EH (cell line): ENCODE measurements at regions not wholly inside any gene's neighbourhood (a gene's known extent, or its start where the extent isn't known, plus 50 kb on each side); places are given as distances from the start of the nearest gene placed in this dataset.

Experiments
- DNase-seq: peaks from one replicate; pipeline ENCODE4 v3.0.0-alpha.2; 2015; ENCODE audit warnings: low read depth

DNA sequence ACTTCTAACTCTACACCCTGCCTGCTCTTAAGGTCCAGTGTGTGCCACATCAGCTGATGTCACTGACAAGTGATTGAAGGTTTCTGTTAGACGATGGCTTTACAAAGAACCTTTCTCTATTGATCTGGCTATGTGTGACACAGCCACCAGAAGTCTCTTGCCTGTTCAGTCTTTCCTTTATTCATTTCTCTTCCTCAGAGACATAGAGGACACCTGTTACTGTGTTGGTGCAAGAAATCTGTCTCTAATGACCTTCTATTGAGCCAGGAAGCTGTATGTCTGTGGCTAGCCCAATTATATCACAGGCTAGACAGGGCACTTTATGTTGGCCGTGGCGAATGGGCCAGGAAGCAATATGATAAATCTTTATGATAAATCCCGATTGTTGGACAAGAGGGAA lies 173.3 kb upstream of the GAP43 start:
- DNase-seq: no peak

DNA sequence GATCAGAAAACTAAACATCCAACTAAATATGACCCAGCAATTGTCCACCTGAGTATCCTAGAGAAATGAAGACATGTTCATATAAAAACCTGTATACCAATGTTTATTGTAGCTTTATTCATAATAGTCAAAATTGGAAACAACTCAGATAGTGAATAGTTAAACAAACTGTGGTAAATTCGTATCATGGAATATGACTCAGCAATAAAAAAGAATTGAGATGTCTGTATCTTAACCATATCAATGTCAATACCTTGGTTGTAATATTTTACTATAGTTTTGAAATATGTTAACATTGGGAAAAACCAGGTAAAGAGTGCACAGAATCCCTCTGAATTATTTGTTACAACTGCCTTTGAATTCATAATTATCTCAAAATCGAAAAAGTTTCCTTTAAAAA lies 159.3 kb upstream of the GAP43 start:
- no peak for DNase-seq

DNA sequence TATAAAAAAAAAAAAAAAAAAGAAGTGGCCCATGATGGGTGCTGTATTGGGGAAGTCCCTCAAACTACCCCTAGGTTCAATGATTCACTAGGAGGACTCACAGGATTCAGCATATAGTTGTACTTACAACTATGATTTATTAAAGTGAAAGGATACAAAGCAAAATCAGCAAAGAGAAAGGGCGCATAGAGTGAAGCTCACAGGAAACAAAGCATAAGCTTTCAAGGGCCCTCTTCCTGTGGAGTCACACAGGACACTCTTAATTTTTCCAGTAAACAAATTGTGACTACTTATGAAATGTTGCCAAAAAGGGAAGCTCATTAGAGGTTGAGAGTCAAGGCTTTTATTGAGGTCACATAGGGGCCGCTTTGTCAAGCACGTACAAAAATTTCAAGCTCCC lies 153.7 kb upstream of the GAP43 start:
- DNase-seq: no peak

DNA sequence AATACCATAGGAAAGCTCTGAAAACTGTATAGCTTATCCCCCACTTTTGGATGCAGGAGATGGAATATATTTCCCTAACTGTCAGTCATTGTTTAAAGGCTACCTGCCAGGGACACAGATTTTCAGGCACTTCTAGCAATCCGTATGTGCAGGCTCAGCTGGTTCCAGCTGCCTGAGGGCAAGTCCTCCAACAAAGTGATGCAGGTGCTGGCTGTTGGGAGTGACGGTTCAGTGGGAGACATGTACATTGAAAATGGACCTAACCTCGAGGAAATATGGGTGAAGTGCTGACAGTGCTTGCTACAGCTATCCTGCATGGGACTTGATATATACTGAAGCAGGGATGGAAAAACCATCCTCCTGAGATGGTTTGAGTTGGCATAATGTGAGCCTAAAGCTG lies 153.1 kb upstream of the GAP43 start:
- no peak for DNase-seq

DNA sequence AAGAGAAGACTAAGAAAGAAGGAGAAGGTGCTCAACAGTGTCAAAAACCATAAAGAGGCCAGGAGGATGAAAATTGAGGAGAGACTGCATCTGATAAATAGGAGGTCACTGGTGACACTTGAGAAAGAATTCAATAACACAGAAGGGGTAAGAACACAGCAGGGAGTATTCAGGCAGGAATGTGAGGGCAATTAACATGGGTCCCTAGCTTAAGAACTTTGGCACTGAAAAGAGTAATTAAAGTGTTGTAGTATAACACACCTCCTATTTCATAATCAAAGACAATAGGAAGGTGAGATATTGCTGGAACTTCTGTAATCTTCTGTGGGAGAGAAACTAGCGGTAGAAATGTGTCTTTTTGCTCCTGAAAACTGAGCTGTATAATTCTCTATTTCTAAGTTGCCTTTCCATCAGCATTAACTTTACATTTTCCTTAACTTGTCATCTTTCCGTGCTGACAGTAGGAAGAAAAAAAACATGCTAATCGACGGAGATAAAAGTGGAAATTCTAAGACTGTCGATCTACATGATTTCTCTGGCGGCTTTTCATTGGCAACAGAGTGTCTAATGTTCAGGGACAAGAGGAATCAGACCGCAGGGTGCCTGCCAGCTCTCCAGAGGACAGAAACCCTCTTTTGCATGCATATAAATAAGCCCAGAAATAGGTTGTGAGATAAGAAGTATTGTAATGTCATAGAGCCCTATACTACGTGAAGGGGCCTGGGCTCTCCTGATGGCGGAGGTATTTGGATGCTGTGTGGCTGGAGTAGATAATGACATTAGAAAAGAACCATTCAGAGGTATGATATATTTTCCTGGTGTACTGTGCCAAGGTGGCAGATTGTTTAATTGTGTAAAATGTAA lies 147.9 kb upstream of the GAP43 start:
- DNase-seq: no peak

DNA sequence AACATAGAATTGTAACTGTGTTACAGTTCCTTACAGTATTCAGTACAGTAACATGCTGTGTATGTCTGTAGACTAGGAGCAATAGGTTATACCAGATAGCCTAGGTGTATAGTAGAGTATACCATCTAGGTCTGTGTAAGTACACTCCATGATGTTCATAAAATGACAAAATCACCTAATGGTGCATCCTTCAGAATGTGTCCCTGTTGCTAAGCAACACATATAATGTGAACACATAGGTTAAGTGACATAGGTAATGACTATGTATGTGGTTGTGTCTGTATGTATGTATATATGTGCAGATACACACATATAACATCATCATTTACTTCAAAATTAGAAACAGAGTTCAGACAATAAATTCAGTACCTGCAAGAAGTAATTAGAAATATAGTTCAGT lies 146.8 kb upstream of the GAP43 start:
- DNase-seq: no peak

DNA sequence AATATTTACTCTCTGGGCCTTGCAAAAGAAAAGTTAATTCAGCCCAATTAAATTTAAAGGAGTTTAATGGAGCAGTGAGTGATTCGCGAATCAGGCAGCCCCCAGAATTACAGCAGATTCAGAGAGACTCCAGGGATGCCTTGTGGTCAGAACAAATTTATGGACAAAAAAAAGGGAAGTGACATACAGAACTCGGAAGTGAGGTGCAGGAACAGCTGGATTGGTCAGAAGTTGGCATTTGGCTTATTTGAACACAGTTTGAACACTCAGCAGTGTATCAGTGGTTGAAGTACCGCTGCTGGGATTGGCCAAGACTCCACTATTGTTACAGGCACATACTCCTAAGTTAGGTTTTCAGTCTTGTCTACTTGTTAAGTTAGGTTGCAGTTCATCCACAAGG lies 145.0 kb upstream of the GAP43 start:
- peak; percentile 2 for DNase-seq

DNA sequence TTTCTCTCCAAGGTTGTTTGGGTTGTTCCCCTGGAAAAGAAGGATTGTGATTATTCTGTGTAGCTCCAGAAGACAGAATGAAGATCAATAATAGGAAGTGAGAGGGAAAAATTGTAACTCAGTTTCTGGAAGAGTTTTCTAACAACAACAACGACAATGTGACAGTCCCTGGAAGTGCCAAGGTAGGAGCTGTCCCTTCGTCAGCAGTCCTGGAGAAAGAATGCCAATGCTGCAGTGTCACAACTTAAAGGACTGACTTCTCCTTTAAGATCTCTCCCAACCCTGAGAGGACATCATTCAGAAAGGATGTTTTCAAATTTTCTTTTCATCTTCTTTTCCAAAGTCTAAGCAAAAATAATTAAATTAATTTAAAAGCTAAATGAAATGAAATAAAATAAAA lies 136.4 kb upstream of the GAP43 start:
- no peak for DNase-seq

DNA sequence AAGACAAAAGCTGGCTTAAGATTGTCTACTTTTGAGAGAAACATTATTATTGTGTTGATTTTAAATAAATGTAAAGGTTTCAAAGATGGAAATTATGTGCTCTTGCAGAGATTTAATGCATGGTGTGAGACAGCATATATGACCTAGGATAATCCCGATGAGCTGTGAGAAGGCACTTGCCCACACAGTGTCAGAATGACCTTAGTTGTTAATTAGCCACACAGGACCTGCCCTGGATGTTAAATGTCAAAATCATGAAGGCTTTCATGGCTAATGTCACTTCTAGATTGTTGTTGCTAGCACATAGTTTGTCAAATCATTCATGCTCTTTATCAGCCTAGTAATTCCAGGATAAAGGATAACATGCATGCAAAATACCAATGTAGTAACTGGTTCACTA lies 135.3 kb upstream of the GAP43 start:
- DNase-seq: no peak

DNA sequence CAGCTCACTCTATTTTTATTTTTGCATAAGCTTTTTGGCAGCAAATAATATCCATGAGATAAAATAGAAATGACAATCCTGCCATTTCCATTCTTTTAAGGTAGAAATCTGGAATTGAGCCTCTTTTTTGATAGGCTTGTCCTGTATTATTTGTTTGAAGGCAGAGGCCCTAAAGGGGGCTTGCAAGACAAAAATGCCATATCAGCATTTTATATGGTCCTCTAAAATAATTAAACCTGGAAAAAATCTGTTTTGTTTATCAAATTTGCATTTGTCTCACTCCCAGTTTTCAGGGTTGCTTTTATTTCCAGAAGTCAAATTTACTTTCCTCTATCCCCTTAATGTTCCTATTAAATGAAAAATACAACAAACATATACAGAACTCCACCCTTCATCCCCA lies 134.9 kb upstream of the GAP43 start:
- DNase-seq: no peak

DNA sequence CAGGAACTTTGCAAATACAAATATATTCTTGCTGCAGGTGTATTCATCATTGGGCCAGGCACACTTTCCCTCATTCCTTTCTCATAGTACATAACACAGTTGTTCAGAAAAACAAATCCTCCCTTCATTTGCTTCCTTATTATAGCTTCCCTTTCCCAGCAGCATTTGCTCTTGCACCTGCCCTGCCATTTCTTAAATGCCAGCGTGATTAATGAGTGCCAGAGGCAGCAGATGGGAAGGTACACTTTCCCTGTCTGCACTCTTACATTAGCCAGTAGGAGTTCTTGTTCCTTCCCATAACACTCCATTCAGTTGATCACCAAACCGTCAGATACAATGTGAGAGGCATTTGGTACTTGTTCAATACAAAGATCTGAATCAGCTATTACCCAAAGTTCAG lies 128.5 kb upstream of the GAP43 start:
- no peak for DNase-seq

DNA sequence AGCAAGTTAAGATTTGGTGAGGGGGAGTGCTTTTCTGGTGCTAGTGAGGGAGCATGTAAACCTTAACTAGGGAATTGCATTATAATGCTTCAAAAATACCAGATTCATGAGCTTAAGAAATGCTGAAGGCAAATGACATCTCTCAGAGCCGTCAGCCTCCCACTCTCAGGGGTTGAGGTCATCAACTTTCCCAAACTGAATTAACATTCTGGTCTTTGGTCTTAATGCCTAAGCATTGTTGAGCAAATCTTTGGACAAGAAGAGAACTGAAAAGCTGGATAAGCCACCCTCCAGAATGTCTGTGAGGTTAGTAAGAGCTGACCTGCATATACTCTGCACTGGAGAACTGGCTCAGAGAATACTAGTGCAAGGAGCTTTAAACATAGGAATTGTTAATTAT lies 124.9 kb upstream of the GAP43 start:
- no peak for DNase-seq

DNA sequence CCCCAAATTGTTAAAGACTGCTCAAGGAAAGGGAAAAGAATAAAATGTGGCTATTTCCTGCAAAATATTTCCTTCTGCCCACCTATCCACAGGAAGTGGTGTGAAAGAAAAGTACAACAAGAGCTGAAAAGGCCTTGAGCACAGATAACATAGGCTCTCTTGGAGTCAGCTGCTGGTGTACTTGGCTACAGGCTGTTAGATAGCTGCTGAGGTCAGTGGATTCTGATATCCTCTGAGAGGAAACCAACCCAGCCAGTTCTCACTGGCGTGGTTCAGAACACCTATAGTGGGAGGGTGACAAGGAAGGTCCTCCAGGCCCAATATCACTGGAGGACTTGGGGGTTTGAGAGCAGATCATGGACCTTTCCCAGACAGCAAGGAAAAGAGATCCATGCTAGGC lies 124.4 kb upstream of the GAP43 start:
- DNase-seq: no peak

DNA sequence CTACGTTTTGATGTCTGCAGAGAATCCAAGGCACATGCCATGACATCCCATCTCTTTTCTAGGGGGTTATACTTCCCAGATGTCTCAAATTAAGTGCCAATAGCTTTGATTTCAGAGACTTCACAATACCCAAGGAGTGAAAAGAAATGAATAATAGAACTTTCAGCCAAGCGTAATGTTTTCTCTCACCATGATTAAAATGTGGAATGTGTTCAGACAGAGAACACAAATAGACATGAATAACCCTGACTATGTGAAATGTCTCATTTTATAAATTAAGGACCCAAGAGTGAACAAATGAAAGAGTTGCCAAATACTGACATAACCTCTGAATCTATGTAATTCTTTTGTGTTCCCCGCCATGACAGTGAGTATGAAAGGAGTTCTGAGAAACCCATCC lies 123.6 kb upstream of the GAP43 start:
- DNase-seq: no peak

DNA sequence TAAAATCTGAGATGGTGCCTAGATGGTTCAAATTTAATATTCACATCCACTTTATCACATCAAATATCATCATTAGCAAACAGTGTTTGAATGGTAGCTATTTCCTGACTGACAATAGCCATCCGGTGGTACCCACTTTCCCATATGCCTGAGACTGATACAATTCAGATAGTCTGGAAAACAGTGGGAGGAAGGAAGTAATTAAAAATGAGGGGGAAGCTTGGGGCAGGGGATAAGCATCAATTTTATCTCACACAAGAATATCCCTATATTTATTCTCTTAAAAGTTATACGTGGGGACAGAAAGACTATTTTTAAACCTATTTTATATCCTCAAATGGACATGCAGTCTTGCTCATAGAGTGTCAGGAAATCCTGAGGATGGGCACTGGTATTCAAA lies 122.5 kb upstream of the GAP43 start:
- DNase-seq: no peak

DNA sequence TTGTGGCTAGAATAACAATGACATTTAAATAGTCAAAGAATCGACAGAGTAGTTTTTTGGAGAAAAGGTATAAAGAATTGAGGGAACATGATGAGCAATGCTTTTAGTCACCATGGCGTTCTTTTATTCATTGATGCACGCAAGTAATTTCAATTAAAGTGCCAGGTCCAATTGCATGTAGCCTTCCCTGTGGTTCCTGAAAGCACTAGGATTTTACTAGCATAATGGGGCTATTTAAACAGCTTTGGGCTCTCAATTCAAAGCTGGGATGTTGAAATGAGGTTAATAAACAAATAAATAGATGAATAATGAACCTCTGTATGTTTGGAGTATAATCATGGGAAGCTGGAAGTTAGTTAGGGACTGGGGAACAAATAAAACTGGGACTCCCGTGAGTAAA lies 121.2 kb upstream of the GAP43 start:
- DNase-seq: no peak

DNA sequence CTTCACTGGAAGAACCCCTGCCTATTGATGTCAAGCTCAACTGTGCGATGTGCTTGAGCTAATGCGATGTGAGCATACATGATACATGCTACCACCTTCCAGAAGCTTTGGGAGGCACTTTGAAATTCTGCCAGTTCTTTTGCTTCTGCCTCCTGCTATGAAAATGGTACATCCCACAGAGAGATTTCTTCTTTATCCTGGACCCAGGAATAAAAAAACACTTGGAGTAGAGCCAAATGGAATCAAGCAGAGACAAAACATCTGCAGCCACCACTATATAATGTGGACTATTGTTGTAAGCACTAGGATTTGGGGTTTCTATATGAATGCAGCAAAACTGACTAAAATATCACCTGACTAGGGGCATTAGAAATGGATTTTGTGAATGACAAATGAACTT lies 119.9 kb upstream of the GAP43 start:
- no peak for DNase-seq

DNA sequence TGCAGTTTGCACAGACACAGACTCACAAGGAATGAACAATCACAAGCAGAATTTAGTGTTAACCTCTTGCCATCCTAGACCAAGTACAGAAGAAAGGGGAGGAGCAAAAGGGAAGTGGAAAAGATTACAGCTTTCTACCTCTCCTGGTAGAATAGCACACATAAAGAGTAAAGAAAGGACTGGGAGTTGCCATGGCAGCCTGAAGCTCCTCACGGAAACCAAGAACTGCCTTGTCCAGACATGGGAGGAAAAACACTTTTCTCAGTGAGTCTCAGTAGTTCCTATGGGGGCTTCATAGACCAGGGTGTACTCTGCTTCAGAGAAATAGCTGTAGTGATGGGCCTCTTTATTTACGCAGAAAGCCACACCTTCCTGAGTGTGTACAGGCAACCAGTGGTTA lies 114.7 kb upstream of the GAP43 start:
- no peak for DNase-seq

DNA sequence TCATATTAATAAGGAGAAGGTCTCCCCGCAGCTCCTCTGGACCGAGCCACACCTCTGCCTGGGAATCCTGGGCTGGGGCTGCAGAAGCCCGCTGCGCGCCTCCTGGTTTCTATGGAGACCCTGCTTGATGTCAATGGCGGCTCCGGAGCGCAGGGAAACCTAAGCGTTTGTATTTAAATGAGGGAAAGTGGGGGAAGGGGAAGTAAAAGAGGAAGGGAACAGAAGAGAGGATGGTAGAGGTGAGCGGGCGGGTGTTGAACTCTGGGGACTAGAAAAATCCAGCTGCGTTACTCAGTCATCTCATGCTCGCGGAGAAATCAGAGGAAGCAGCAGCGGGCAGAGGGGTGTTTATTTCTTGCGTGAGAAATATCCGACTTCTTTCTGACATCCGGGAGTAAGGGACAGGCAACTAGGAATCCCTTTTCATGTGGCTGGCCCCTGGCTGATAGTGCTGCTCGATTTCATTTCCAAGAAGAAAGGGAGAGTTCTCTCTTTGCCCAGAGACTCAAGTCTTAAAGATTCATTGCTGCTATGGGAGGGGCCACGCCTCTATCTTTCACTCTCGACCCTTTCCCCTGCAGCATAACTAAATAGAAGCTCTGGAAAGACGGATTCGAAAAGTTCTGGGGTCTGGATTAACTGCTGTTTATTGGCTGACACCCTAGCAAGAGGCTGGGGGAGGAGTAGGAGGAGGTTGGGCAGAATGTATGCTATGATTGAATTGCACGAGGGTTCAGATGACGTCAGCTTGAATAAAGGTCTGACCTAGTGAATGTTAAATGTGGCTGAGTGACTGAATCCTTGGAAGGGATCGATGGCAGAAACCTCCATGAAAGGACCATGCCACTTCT lies 110.5 kb upstream of the GAP43 start:
- DNase-seq: peak; percentile 41

DNA sequence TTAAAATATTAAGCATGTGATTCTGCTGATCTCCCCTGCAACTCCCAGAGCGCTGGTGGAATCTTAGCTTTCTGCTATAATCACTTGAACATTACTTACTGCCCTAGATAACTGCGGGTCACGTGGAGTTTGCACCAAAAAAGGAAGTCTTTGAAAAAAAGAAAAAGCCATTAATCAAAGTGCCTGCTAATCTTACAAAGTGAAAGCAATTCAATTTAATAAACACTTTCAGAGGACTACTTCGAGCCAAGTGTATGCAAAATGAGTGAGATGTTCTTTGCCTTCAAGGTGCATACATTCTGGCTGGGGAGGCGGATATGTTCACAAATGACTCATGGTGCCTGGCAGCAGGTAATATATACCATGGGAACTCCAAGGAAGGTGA lies 109.9 kb upstream of the GAP43 start:
- DNase-seq: no peak

DNA sequence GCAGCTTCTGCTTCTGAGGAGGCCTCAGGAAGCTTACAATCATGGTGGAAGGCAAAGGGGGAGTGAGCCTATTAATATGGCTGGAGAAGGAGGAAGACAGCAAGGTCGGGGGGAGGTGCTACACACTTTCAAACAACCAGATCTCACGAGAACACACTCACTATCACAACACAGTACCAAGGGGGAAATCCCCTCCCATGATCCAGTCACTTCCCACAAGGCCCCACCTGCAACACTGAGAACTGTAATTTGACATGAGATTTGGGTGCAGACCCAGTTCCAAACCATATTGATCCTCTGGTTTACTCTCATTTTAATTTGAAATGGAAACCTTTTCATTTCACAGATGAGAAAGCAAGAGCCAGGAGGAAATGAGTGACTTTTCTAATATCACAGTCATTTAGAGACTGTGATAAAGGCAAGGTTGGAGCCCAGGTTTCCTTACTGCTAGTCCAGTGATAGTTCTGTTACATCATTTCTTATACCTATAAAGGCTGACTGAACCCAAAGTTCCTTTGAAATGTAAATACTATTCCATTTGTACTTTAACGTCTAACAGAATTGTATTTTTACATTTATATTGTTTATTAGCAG lies 105.8 kb upstream of the GAP43 start:
- DNase-seq: no peak

DNA sequence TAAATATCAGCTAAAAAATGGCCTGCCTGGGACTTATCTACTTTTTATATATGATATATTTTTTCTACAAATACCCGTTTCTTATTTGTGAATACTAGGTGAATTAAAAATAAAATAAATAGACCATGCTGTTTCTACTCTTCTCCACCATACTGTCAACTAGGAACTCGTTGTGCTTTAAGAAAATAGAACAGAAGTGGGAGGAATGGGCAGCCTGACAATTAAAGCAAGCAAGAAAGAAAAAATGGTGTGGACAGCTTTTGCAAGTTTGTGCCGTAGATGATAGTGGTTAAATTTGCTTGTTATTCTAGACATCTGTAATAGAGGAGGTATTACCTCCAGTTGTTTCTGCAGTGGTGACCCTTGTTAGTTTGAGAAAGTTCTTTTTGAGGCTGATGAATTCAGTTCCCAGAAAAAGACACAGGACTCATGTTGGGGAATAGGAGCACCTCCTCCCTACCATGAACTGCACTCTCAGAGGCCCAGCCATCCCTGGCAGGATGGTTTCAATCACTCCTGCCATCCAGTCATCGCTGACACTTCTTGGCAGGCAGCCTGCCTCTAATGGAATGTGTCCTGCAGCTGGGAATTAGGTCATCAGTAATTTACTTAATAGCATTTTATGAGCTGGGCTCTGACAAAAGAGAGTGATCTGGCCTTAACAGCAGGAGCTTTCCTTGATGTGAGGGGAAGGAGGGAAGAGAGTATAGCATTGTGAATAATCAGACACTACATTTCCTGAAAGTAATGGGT lies 105.0 kb upstream of the GAP43 start:
- DNase-seq: peak; percentile 84
